ENCODE measurements at regions not wholly inside any gene's neighbourhood (a gene's known extent, or its start where the extent isn't known, plus 50 kb on each side); places are given as distances from the start of the nearest gene placed in this dataset.

DNA sequence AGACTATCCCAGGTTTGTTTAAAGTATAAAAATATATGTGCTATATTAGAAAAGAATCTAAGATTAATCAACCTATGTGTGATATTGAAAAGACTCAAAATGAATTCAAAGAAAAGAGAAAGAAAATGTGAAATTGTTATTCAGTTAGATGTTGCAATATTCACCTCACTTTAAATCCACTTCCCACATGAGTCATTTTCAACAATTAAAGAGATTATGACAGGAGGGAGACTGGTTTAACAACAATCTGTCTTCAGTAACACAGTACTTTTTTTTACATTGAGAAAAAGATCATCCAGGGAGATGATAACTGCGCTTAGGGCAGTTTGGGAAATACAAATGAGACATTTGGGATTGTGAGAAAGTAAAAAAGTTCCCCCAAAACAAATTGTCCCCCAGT lies 1246.2 kb downstream of the SLITRK1 start:
- intact Hi-C loops (cut with DNase I; ENCODE audit: low total_unique reads): no loop called here
- H3K9me3 ChIP-seq: no peaks in the 10 kb centered on the region

DNA sequence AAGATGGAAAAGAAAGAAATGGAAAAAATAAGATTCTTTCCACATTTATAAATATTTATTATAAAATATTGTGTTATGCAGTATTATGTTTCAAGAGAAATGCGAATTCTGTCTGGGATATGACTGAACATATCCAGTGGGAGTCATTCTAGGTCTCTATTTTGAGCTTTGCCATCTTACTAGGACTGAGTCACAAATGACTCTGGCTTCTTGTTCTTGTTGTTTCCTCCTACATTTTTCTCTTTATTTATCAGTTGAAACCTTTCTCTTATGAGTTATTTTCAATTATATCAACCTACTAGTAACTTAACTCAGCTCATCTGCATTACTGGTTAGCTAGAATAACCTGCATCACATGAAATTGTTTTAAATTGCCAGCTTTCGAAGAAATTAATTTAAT lies 1247.3 kb downstream of the SLITRK1 start:
- Histone ChIP-seq H3K27ac (no peak overlapping the region), H3K36me3 (no peaks in the 10 kb centered on the region)
- intact Hi-C loops (cut with DNase I; ENCODE audit: low total_unique reads): no loop called here

More for the DNA sequence above, 1246.2 kb downstream of the SLITRK1 start:
- no peak for TF ChIP-seq POLR2A (IDR thresholded peaks at IDR 0.05)
- TF ChIP-seq, protein P1, sequence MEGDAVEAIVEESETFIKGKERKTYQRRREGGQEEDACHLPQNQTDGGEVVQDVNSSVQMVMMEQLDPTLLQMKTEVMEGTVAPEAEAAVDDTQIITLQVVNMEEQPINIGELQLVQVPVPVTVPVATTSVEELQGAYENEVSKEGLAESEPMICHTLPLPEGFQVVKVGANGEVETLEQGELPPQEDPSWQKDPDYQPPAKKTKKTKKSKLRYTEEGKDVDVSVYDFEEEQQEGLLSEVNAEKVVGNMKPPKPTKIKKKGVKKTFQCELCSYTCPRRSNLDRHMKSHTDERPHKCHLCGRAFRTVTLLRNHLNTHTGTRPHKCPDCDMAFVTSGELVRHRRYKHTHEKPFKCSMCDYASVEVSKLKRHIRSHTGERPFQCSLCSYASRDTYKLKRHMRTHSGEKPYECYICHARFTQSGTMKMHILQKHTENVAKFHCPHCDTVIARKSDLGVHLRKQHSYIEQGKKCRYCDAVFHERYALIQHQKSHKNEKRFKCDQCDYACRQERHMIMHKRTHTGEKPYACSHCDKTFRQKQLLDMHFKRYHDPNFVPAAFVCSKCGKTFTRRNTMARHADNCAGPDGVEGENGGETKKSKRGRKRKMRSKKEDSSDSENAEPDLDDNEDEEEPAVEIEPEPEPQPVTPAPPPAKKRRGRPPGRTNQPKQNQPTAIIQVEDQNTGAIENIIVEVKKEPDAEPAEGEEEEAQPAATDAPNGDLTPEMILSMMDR (IDR thresholded peaks at IDR 0.05): no peak
- Histone ChIP-seq H3K4me1 (no peaks in the 10 kb centered on the region), H3K36me3 (no peaks in the 10 kb centered on the region), H3K27me3 (no peaks in the 10 kb centered on the region), H3K4me3 (no peak overlapping the region), H3K27ac (no peak overlapping the region)
- no peak for DNase-seq

DNA sequence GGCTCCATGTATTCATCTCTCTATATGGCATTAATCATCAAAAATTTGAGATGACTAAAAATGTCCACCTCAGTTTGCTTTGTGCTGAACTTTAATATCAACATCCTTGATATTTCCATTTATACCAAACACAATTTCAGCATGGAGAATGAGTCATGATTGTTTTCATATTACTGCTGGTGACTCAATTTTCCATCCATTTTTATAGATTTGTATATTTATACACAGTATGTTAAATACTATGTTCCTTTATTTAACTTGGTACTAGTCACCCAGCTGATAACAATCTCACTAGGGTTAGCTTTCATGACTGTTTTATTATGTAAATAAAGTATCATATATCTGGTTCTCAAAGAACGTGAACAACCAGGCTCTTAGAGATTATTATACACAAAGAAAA lies 1255.1 kb downstream of the SLITRK1 start:
- no peaks in the 10 kb centered on the region for H3K27me3 ChIP-seq
- intact Hi-C loops (cut with DNase I; ENCODE audit: low total_unique reads): no loop called here
- TF ChIP-seq POLR2A (IDR thresholded peaks at IDR 0.05): no peak
- TF ChIP-seq, protein P1 (IDR thresholded peaks at IDR 0.05): no peak
- H3K36me3 ChIP-seq: no peaks in the 10 kb centered on the region
- H3K27ac ChIP-seq: no peak overlapping the region
- no peak overlapping the region for H3K4me3 ChIP-seq
- H3K4me1 ChIP-seq: no peaks in the 10 kb centered on the region
- no peaks in the 10 kb centered on the region for H3K9me3 ChIP-seq
- DNase-seq: no peak

More for the DNA sequence above, 1247.3 kb downstream of the SLITRK1 start:
- no peak overlapping the region for H3K4me3 ChIP-seq
- TF ChIP-seq, protein P1 (IDR thresholded peaks at IDR 0.05): no peak
- no peak for TF ChIP-seq POLR2A (IDR thresholded peaks at IDR 0.05)
- DNase-seq: no peak
- H3K9me3 ChIP-seq: no peaks in the 10 kb centered on the region
- H3K27me3 ChIP-seq: no peaks in the 10 kb centered on the region
- H3K4me1 ChIP-seq: no peaks in the 10 kb centered on the region

DNA sequence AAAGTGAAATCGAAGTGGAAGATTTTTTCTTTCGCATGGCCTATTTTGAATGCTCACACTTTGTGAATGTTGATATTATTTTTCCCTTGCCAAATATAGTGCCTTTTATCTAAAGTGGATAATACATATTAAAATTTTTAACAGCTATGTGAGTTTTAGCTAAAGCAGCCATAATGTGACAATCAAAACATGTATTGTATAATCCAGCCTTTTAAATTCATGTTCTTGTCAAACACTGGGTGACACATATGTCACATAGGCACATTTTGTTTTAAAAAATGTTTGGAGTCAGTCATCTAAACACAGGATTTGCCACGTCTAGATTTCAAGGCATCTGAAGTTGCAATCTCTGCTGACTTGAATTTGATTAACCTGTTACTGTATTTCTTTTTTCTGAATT lies 1256.6 kb downstream of the SLITRK1 start:
- Histone ChIP-seq H3K4me3 (no peak overlapping the region), H3K9me3 (no peaks in the 10 kb centered on the region), H3K4me1 (no peaks in the 10 kb centered on the region), H3K36me3 (no peaks in the 10 kb centered on the region), H3K27me3 (no peaks in the 10 kb centered on the region), H3K27ac (no peak overlapping the region)
- intact Hi-C loops (cut with DNase I; ENCODE audit: low total_unique reads): no loop called here
- no peak for TF ChIP-seq POLR2A (IDR thresholded peaks at IDR 0.05)
- TF ChIP-seq, protein P1 (IDR thresholded peaks at IDR 0.05): no peak
- no peak for DNase-seq

DNA sequence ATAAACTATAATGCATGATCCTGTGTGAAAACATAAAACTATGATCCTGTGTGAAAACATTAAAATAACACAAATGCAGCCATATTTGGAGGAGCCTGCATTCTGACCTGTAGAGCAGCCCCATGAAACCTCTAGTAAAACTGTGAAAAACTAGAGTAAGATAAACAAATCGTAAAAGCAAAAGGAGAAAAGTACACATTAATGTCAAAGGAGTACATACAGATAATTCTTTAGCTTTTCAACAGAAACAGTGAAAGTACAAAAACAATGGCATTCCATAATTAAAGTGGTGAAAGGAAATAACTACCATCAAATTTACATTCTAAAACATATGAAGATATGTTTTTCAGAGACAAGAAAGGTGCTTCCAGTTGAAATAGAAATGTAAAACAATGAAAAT lies 1267.2 kb downstream of the SLITRK1 start:
- H3K27me3 ChIP-seq: no peaks in the 10 kb centered on the region
- no peak overlapping the region for H3K4me3 ChIP-seq
- no peak for DNase-seq
- intact Hi-C loops (cut with DNase I; ENCODE audit: low total_unique reads): no loop called here
- no peak overlapping the region for H3K27ac ChIP-seq
- H3K36me3 ChIP-seq: no peaks in the 10 kb centered on the region
- H3K4me1 ChIP-seq: no peaks in the 10 kb centered on the region
- TF ChIP-seq POLR2A (IDR thresholded peaks at IDR 0.05): no peak
- TF ChIP-seq, protein P1 (IDR thresholded peaks at IDR 0.05): no peak
- no peaks in the 10 kb centered on the region for H3K9me3 ChIP-seq
